HAP-1 (cell line): ENCODE measurements at regions not wholly inside any gene's neighbourhood (a gene's known extent, or its start where the extent isn't known, plus 50 kb on each side); places are given as distances from the start of the nearest gene placed in this dataset.

ENCODE experiments used
- DNase-seq, 2 experiments: peaks; one replicate each; pipeline ENCODE4 v3.0.0-alpha.2; 2016 to 2020; ENCODE audit warnings: low spot score in 2 of 2
- H3K27me3 ChIP-seq: fragments of 250-450 bp; sonication (Bioruptor Pico); 2 replicates; pipeline ENCODE4 v1.5.1; 2020; ENCODE audit warnings: low read depth, mild to moderate bottlenecking, moderate library complexity
- H3K36me3 ChIP-seq: fragments of 250-450 bp; sonication (Bioruptor Pico); replicated peaks from 2 replicates; pipeline ENCODE4 v1.5.1; 2020; ENCODE audit warnings: mild to moderate bottlenecking
- H3K4me1 ChIP-seq: fragments of 250-450 bp; sonication (Bioruptor Pico); 2 replicates; pipeline ENCODE4 v1.5.1; 2020; ENCODE audit warnings: mild to moderate bottlenecking
- H3K4me3 ChIP-seq: fragments of 250-450 bp; sonication (Bioruptor Pico); 2 replicates; pipeline ENCODE4 v1.5.1; 2020; ENCODE audit warnings: mild to moderate bottlenecking, moderate library complexity
- H3K9me3 ChIP-seq: fragments of 250-450 bp; sonication (Bioruptor Pico); 2 replicates; pipeline ENCODE4 v1.5.1; 2020; ENCODE audit warnings: mild to moderate bottlenecking, moderate library complexity
- in situ Hi-C: fragments of 300-500 bp; cut with MboI; formaldehyde crosslinking; loops from 3 replicates; pipeline ENCODE4 v1.14.3; 2020; ENCODE audit warnings: low sequenced_read_pairs, inconsistent platforms, mixed read lengths

- no peaks in the 10 kb centered on the region for H3K4me1 ChIP-seq
- peaks cover 5% of the 10 kb centered on the region for H3K27me3 ChIP-seq
- DNase-seq, result no peak
- H3K4me3 ChIP-seq, result no peak overlapping the region
- in situ Hi-C loops, result loop anchor here (5.0 to 10.0 kb wide), 3 partner anchors 107 to 265 kb away; no protein-coding TSS in a partner anchor
- H3K36me3 ChIP-seq, result no peaks in the 10 kb centered on the region
- no peaks in the 10 kb centered on the region for H3K9me3 ChIP-seq
Observed at GRCh38 chr12:132417741-132418140, 72.2 kb upstream of the FBRSL1 start.

- in situ Hi-C loops, result loop anchor here (5.0 to 10.0 kb wide), 3 partner anchors 108 to 265 kb away; no protein-coding TSS in a partner anchor
- Histone ChIP-seq H3K36me3 (no peaks in the 10 kb centered on the region), H3K9me3 (no peaks in the 10 kb centered on the region), H3K27me3 (peaks cover 5% of the 10 kb centered on the region), H3K4me3 (no peak overlapping the region), H3K4me1 (no peaks in the 10 kb centered on the region)
- no peak for DNase-seq
Observed at GRCh38 chr12:132416827-132417226, 73.1 kb upstream of the FBRSL1 start.

DNA sequence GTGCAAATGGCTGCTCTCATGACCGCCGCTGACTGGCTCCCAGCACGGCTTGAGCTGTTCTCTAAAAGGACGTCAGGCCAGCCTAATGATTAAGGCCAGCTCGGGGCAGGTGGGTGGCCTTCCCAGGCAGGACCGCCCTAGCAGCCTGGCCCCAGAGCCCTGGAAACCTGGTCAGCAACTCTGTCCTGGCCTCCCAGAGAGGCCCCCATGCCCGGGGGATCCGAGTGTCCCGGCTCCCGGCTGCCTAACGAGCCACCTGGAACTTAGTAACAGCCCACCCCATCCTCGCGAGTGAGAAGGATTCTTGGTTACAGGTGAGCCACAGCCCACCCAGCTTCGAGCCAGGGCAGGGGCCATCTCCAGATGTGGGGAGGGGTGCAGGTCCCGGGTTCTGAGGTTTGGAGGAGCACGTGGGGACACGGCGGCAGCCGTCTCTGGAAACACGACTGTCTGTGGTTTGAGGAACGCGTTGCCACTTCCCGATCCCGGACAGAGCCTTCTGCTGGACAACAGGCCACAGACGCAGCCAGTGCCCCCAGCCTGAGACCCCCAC lies 73.8 kb upstream of the FBRSL1 start:
- H3K4me3 ChIP-seq, result no peak overlapping the region
- in situ Hi-C loops, result loop anchor here (5.0 to 10.0 kb wide), 3 partner anchors 109 to 264 kb away; no protein-coding TSS in a partner anchor
- H3K4me1 ChIP-seq, result no peaks in the 10 kb centered on the region
- no peak for DNase-seq
- H3K36me3 ChIP-seq, result no peaks in the 10 kb centered on the region
- H3K9me3 ChIP-seq, result no peaks in the 10 kb centered on the region
- H3K27me3 ChIP-seq, result peaks cover 5% of the 10 kb centered on the region

DNA sequence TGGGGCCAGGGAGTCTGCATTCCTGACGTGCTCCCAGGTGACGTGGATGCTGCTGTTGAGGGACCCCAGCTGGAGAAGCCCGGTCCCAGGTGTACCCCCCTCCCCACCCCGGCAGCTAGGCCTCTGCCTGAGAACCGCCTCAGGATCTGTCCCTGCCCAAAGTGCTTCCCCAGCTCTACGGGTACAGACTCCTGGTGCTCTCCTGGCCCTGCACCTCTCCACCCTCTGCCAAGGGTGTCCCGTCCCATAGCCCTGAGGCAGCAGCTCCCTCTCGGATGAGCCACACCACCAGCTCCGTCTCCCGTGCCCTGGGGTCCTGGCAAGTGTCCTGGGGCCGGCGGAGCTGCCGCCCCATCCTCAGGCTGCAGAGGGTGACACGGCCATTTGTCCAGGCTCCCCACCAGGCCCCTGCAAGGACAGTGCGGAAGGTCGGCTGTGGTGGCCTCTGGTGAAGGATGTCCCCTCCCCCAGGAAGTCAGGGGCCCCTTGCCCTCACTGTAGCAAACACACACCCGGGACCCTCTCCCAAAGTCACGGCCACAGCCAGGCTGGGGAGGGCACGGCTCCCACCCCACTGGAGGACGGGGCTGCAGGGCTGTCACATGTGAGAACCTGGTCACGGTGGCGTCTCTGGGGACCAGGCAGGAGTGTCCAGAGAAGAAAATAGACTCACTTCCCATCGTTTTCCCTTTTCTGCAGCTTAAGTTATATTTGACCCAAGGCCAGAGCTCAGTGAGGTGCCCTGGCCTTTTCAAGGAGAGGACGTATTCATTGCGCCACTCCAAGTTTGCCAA lies 74.4 kb upstream of the FBRSL1 start:
- Histone ChIP-seq H3K4me3 (no peak overlapping the region), H3K9me3 (no peaks in the 10 kb centered on the region), H3K4me1 (no peaks in the 10 kb centered on the region), H3K27me3 (peaks cover 5% of the 10 kb centered on the region), H3K36me3 (no peaks in the 10 kb centered on the region)
- DNase-seq, result no peak
- in situ Hi-C loops, result loop anchor here (5.0 to 10.0 kb wide), 3 partner anchors 109 to 263 kb away; no protein-coding TSS in a partner anchor

DNA sequence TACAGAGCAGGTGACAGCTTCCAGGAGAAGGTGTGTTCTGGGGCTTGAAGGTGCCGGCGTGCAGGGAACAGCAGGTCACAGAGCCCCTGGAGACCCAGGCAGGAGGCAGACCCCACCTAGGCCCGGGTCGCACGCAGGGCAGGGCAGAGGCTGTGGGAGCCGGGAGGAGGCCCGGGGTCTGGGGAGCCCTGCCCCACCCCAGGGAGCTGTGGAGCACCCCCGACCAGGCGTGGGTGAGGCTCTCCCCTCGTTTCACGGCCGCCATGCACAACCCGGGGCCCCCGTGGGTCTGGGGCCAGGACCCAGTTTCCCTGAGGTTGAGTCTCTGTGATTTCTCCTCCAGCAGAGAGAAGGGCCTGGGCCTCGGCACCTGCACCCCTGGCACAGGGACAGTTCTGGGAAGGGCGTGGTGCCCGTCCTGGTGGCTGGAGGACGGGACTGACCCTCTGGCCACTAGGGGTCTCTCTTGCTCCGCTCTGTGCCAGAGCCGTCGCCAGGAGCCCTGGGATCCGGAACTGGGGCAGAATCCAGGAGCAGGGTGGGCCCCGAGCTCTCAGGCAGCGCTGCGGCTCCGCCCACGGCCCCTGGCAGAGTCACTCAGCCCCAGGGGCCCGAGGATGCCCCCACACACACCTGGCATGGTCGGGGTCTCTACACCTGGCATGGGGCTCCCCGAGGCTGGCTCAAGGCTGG lies 75.2 kb upstream of the FBRSL1 start:
- peaks cover 5% of the 10 kb centered on the region for H3K27me3 ChIP-seq
- DNase-seq, result peak; percentile 62 to 92
- H3K4me1 ChIP-seq, result no peaks in the 10 kb centered on the region
- H3K36me3 ChIP-seq, result no peaks in the 10 kb centered on the region
- no peak overlapping the region for H3K4me3 ChIP-seq
- in situ Hi-C loops, result loop anchor here (5.0 to 10.0 kb wide), 3 partner anchors 110 to 262 kb away; no protein-coding TSS in a partner anchor
- no peaks in the 10 kb centered on the region for H3K9me3 ChIP-seq

- Histone ChIP-seq H3K9me3 (no peaks in the 10 kb centered on the region), H3K36me3 (no peaks in the 10 kb centered on the region), H3K27me3 (peaks cover 5% of the 10 kb centered on the region), H3K4me3 (no peak overlapping the region), H3K4me1 (no peaks in the 10 kb centered on the region)
- in situ Hi-C loops, result loop anchor here (10.0 kb wide), 2 partner anchors 111 to 151 kb away; no protein-coding TSS in a partner anchor
- DNase-seq, result peak in 1 of 2 experiments; percentile 49
Observed at GRCh38 chr12:132413931-132414588, 75.9 kb upstream of the FBRSL1 start.

- Histone ChIP-seq H3K4me1 (no peaks in the 10 kb centered on the region), H3K4me3 (no peak overlapping the region), H3K9me3 (no peaks in the 10 kb centered on the region), H3K27me3 (peaks cover 2% of the 10 kb centered on the region), H3K36me3 (no peaks in the 10 kb centered on the region)
- in situ Hi-C loops, result loop anchor here (10.0 kb wide), 2 partner anchors 113 to 153 kb away; no protein-coding TSS in a partner anchor
- no peak for DNase-seq
Observed at GRCh38 chr12:132411457-132411856, 78.5 kb upstream of the FBRSL1 start.

DNA sequence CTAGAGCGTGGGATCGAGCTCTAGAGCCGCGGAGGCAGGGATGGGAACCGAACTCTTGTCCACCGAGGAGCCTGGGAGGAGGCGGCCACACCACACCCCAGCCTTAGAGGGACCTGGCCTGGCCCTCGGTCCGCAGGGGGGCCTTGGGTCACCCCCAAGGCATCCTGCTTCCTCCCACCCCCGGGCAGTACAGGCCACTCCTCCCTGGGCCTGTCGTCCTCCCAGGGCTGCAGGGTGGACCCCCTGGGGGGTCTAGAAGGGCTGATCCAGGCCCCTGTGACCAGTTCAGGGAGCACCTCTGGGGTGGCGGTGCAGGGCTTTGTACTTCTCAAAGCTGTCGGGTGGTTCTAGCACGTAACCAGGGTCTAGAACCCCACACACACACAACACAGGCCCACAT lies 79.1 kb upstream of the FBRSL1 start:
- no peaks in the 10 kb centered on the region for H3K36me3 ChIP-seq
- in situ Hi-C loops, result loop anchor here (10.0 kb wide), 2 partner anchors 114 to 154 kb away; no protein-coding TSS in a partner anchor
- no peaks in the 10 kb centered on the region for H3K4me1 ChIP-seq
- peaks cover 9% of the 10 kb centered on the region for H3K27me3 ChIP-seq
- no peaks in the 10 kb centered on the region for H3K9me3 ChIP-seq
- no peak overlapping the region for H3K4me3 ChIP-seq
- DNase-seq, result no peak

- in situ Hi-C loops, result loop anchor here (10.0 kb wide), 2 partner anchors 115 to 155 kb away; no protein-coding TSS in a partner anchor
- H3K4me1 ChIP-seq, result no peaks in the 10 kb centered on the region
- DNase-seq, result no peak
- H3K27me3 ChIP-seq, result peaks cover 14% of the 10 kb centered on the region
- no peaks in the 10 kb centered on the region for H3K36me3 ChIP-seq
- no peaks in the 10 kb centered on the region for H3K9me3 ChIP-seq
- H3K4me3 ChIP-seq, result no peak overlapping the region
Observed at GRCh38 chr12:132410296-132410625, 79.7 kb upstream of the FBRSL1 start.

DNA sequence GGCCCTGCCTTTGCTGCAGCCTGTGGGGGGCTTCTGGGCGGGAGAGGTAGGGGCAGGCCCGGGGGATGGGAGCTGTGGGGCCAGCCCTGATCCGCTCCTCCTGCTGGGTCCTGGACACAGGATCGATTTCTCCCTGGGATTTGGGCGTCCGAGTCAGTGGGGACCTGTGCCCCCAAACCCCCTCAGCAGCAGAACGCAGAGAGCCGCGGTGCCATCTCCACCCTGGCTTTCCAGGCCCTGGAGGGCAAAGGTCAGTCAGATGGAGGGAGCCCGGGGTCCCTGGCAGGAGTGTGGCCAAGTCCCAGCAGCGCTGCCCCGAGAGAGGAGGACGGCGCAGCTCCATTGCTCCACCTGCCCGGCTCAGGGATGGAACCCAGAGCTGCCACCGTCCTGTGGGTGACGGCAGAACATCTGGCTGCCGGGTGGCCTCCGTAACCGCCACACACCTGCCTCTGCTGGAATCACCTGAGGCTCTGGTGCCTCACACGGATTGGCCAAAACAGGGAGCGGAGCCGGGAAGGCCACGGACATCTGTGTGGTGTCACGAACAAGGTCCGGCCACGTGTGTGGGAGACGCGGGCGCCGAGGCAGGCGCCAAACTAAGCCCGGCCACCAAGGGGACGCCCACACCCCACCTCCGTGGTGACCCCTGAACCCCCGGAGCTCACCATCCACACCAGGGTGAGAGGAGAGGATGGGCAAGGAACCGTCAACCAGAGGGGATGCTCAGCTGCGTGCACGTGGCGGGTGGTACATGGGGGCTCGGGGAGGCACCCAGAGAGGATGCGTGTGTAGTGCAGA lies 80.3 kb upstream of the FBRSL1 start:
- in situ Hi-C loops, result loop anchor here (10.0 kb wide), 2 partner anchors 115 to 155 kb away; no protein-coding TSS in a partner anchor
- no peaks in the 10 kb centered on the region for H3K36me3 ChIP-seq
- H3K4me3 ChIP-seq, result no peak overlapping the region
- H3K27me3 ChIP-seq, result peaks cover 20% of the 10 kb centered on the region
- no peak for DNase-seq
- H3K9me3 ChIP-seq, result no peaks in the 10 kb centered on the region
- H3K4me1 ChIP-seq, result no peaks in the 10 kb centered on the region

DNA sequence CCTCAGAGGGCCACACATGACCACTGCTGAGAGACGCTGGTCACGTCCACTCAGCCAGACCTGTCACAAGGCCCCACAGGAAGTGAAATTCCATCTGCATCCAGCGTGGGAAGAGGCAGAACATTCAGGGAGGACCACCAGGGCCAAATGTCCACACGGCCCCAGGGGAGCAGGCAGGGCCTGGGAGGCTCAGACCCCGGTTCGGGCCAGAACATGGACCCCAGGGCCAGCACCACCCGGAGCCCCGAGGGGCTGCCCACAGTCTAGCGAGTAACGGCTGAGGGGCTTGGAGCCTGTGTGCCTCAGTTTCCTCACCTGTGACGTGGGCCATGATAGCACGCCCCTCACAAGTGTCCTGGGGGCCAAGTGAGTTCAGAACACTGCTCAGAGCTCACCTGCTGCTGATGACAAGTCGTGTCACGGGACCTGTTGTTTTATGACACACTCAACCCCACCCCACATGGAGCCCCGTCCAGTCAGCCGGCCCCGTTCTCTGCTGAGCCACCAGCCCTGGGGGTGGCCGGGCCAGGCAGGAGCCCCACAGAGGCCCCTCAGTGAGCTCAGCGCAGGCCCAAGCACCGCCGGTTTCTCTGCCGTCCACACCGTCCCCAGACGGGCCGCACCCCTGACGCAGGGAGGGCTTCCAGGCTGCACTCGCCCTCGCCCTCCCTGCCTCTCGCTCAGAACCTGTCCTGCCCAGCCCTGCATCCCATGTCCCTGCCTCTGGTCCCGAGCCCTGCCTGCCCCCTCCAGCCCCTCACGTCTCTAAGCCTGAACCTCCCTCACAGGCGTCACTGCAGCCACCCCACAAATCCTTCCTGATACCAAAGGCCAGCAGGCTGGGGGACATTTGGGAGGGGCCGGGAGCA lies 79.5 kb upstream of the GALNT9 start:
- Histone ChIP-seq H3K27me3 (peaks cover 28% of the 10 kb centered on the region), H3K9me3 (no peaks in the 10 kb centered on the region), H3K36me3 (no peaks in the 10 kb centered on the region), H3K4me1 (no peaks in the 10 kb centered on the region), H3K4me3 (no peak overlapping the region)
- in situ Hi-C loops, result no loop called here
- DNase-seq, result no peak

DNA sequence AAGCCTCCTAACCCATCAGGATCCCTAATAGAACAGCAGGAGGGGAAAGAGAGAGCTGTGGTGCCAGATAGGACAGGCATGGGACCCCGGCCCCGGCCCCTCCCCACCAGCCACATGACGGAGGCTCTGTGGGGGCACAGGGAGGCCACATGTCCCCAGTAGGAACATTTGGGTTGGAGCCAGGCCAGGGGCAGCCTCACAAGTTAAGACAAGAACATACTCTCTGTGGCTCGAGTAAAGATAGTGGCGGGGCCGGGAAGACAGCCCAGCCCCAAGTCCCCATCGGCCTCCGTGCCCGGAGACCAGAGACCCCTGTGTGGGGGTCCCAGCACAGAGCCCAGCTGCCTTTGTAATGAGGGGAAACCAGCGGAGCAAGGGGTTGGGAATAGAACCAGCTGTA lies 78.6 kb upstream of the GALNT9 start:
- H3K27me3 ChIP-seq, result peaks cover 35% of the 10 kb centered on the region
- no peaks in the 10 kb centered on the region for H3K36me3 ChIP-seq
- DNase-seq, result no peak
- H3K4me1 ChIP-seq, result no peaks in the 10 kb centered on the region
- no peaks in the 10 kb centered on the region for H3K9me3 ChIP-seq
- H3K4me3 ChIP-seq, result no peak overlapping the region
- in situ Hi-C loops, result no loop called here
